ENCODE measurements at regions not wholly inside any gene's neighbourhood (a gene's known extent, or its start where the extent isn't known, plus 50 kb on each side); places are given as distances from the start of the nearest gene placed in this dataset.

DNA sequence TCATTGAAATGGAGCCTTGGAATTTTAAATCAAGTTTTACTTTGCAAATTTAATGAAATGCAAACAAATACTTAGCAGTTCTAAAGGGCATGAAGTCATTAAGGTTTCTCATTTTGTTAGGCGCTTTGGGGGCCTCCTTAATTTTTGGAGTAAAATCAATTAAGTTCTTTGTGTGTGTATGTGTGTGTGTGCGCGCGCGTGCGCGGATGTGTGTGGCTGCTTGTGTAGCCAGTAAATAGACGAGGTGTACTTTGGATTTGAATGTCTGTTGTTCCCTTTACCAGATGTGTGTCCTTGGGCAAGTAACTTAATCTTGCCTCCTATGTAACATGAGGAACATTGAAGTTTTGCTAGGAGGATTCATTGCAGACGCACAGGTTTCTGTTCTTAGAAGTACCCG lies 1051.4 kb upstream of the EEF2KMT start:
- DNase-seq (no peak), ATAC-seq (no peak)
- no peak for TF ChIP-seq POLR2A (IDR thresholded peaks at IDR 0.05)
- TF ChIP-seq, protein P1, sequence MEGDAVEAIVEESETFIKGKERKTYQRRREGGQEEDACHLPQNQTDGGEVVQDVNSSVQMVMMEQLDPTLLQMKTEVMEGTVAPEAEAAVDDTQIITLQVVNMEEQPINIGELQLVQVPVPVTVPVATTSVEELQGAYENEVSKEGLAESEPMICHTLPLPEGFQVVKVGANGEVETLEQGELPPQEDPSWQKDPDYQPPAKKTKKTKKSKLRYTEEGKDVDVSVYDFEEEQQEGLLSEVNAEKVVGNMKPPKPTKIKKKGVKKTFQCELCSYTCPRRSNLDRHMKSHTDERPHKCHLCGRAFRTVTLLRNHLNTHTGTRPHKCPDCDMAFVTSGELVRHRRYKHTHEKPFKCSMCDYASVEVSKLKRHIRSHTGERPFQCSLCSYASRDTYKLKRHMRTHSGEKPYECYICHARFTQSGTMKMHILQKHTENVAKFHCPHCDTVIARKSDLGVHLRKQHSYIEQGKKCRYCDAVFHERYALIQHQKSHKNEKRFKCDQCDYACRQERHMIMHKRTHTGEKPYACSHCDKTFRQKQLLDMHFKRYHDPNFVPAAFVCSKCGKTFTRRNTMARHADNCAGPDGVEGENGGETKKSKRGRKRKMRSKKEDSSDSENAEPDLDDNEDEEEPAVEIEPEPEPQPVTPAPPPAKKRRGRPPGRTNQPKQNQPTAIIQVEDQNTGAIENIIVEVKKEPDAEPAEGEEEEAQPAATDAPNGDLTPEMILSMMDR (IDR thresholded peaks at IDR 0.05 in 4 of 5, conservative IDR thresholded peaks at IDR 0.05 in 1 of 5): no peak
- in situ Hi-C loops (cut with MboI; ENCODE audit: low sequenced_read_pairs in 4 of 4): no loop called here
- H3K27me3 ChIP-seq: no peaks in the 10 kb centered on the region
- H3K36me3 ChIP-seq: no peaks in the 10 kb centered on the region
- H3K4me1 ChIP-seq: no peaks in the 10 kb centered on the region
- intact Hi-C loops (cut with DNase I; ENCODE audit: low total_unique reads): no loop called here
- no peaks in the 10 kb centered on the region for H3K9me3 ChIP-seq
- H3K27ac ChIP-seq: no peak overlapping the region
- H3K4me3 ChIP-seq: no peak overlapping the region

DNA sequence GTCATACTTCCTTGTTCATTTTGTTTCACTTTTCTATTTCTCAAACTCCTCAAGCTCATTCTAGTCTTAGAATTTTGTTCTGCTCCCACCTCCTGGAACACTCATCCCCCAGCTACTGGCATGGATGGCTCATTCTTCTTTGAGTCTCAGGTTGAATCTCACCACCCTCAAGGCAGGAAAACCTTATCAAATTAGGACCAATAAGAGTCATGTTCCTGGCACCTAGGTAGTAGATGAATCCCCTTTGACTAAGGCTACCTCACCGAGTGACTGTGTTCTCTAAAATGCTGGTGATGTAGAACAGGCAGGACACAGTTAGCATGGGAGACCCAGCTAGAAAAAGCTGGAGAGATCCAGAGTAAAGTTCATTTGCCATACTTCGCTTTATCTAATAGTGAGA lies 1050.8 kb upstream of the EEF2KMT start:
- ATAC-seq (no peak), DNase-seq (no peak)
- H3K4me1 ChIP-seq: no peaks in the 10 kb centered on the region
- TF ChIP-seq, protein P1 (IDR thresholded peaks at IDR 0.05 in 4 of 5, conservative IDR thresholded peaks at IDR 0.05 in 1 of 5): no peak
- TF ChIP-seq POLR2A (IDR thresholded peaks at IDR 0.05): no peak
- H3K4me3 ChIP-seq: no peak overlapping the region
- H3K27ac ChIP-seq: no peak overlapping the region
- H3K27me3 ChIP-seq: no peaks in the 10 kb centered on the region
- in situ Hi-C loops (cut with MboI; ENCODE audit: low sequenced_read_pairs in 4 of 4): no loop called here
- intact Hi-C loops (cut with DNase I; ENCODE audit: low total_unique reads): no loop called here
- H3K36me3 ChIP-seq: no peaks in the 10 kb centered on the region
- no peaks in the 10 kb centered on the region for H3K9me3 ChIP-seq

DNA sequence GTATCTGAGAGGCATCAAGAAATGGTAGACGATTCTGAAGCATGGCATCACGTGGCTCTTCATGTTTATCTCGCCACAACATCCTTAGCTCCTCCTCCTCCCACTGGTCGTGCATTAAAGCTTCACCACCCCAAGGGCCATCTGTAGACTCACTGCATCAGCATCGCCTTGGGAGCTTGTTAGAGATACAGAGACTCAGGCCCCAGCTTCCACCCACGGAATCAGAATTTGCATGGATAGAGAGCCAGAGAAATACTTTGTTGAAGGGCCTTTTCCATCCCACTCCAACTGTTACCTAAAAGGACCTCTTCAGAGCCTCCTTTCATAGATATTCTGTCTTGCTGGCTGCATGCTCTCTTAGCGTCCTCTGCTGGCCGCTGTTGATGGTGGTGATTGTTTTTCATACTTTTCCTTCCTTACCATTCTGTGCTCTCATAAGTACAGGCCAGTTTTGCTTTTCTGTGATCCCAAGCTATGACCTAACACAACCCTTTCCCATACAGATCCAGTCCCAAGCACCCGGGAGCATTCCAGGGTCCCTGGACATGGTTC lies 1049.4 kb upstream of the EEF2KMT start:
- Histone ChIP-seq H3K4me3 (no peak overlapping the region), H3K27ac (no peak overlapping the region), H3K4me1 (no peaks in the 10 kb centered on the region), H3K27me3 (no peaks in the 10 kb centered on the region), H3K9me3 (no peaks in the 10 kb centered on the region), H3K36me3 (no peaks in the 10 kb centered on the region)
- no peak for TF ChIP-seq POLR2A (IDR thresholded peaks at IDR 0.05)
- TF ChIP-seq, protein P1 (IDR thresholded peaks at IDR 0.05 in 4 of 5, conservative IDR thresholded peaks at IDR 0.05 in 1 of 5): no peak
- DNase-seq: no peak
- intact Hi-C loops (cut with DNase I; ENCODE audit: low total_unique reads): no loop called here
- in situ Hi-C loops (cut with MboI; ENCODE audit: low sequenced_read_pairs in 4 of 4): no loop called here
- ATAC-seq: no peak

DNA sequence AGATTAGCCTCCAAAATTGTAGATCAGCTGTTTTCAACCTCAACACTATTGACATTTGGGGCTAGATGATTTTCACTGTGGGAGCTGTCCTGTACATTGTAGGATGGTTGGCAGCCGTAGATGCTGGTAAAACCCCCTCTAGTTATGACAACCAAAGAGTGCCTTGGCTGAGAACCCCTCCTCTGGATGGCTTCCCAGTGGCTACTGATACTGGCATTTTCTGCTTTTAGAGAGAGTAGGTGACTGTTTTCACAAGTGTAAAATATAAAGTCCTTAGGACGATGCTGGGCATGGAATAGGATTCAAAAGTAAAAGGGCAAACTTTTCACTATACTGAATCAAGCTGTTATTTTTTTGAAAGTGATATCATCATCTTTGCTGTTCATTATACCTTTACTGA lies 1048.8 kb upstream of the EEF2KMT start:
- H3K4me1 ChIP-seq: no peaks in the 10 kb centered on the region
- no peaks in the 10 kb centered on the region for H3K36me3 ChIP-seq
- no peaks in the 10 kb centered on the region for H3K27me3 ChIP-seq
- DNase-seq (no peak), ATAC-seq (no peak)
- H3K4me3 ChIP-seq: no peak overlapping the region
- in situ Hi-C loops (cut with MboI; ENCODE audit: low sequenced_read_pairs in 4 of 4): no loop called here
- TF ChIP-seq, protein P1 (IDR thresholded peaks at IDR 0.05 in 4 of 5, conservative IDR thresholded peaks at IDR 0.05 in 1 of 5): no peak
- TF ChIP-seq POLR2A (IDR thresholded peaks at IDR 0.05): no peak
- H3K27ac ChIP-seq: no peak overlapping the region
- no peaks in the 10 kb centered on the region for H3K9me3 ChIP-seq
- intact Hi-C loops (cut with DNase I; ENCODE audit: low total_unique reads): no loop called here

DNA sequence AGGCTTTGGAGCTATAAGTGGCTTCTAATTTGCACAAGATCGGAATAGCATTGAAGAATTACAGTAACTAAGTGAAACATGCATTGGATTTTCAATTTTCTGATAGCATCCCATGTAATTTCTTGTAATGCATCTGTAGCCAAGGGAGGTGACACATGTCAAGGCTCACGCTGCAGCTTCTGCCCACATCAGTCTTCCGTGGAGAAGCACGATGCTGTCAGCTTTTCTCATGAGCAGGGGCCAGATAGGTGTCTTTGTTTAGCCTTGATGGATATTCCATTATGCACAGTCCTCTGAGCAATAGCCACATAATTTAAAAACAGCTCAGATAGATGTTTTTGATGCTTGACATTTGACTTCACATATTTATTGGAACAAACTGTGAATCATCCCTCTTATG lies 1046.9 kb upstream of the EEF2KMT start:
- no peaks in the 10 kb centered on the region for H3K4me1 ChIP-seq
- H3K27me3 ChIP-seq: no peaks in the 10 kb centered on the region
- intact Hi-C loops (cut with DNase I; ENCODE audit: low total_unique reads): no loop called here
- no peaks in the 10 kb centered on the region for H3K9me3 ChIP-seq
- in situ Hi-C loops (cut with MboI; ENCODE audit: low sequenced_read_pairs in 4 of 4): no loop called here
- no peak overlapping the region for H3K27ac ChIP-seq
- ATAC-seq: no peak
- no peak overlapping the region for H3K4me3 ChIP-seq
- H3K36me3 ChIP-seq: no peaks in the 10 kb centered on the region
- DNase-seq: no peak
- TF ChIP-seq POLR2A (IDR thresholded peaks at IDR 0.05): no peak
- TF ChIP-seq, protein P1 (IDR thresholded peaks at IDR 0.05 in 4 of 5, conservative IDR thresholded peaks at IDR 0.05 in 1 of 5): no peak
